ENCODE measurements at regions not wholly inside any gene's neighbourhood (a gene's known extent, or its start where the extent isn't known, plus 50 kb on each side); places are given as distances from the start of the nearest gene placed in this dataset.

DNA sequence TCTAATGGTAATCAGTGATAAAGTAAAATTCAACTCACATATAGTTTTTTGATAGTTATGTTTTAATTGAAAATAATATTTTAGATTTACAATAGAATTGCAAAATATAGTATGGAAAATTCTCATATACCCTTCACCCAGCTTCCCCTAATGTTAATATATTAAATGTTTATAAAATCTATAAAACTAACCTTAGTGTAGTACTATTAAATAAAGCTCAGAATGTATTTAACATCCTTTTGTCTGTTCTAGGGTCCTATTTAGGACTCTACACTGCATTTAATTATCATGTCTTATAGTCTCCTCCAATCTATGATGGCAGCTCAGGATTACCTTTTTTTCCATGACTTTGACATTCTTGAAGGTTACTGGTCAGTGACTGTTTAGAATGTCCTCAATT lies 389.2 kb downstream of the LMX1A start:
- DNase-seq (no peak), ATAC-seq (no peak), FAIRE-seq (no peak)
- Histone ChIP-seq H3K36me3 (no peaks in the 10 kb centered on the region), H3K27me3 (no peaks in the 10 kb centered on the region), H3K4me1 (no peaks in the 10 kb centered on the region), H3K4me3 (no peak overlapping the region), H3K27ac (no peak overlapping the region), H3K9me3 (no peaks in the 10 kb centered on the region)
- intact Hi-C loops (cut with DNase I), result no loop called here
- no peak for TF ChIP-seq CTCF (IDR thresholded peaks at IDR 0.05)

GRCh38 chr1:164961715-164962114 lies 394.8 kb downstream of the LMX1A start:
- H3K27ac ChIP-seq, result no peak overlapping the region
- WGBS, 2 donors, result 71 to 75% methylated on average over 2 of the region's 2 CpGs
- intact Hi-C loops (cut with DNase I), result no loop called here

DNA sequence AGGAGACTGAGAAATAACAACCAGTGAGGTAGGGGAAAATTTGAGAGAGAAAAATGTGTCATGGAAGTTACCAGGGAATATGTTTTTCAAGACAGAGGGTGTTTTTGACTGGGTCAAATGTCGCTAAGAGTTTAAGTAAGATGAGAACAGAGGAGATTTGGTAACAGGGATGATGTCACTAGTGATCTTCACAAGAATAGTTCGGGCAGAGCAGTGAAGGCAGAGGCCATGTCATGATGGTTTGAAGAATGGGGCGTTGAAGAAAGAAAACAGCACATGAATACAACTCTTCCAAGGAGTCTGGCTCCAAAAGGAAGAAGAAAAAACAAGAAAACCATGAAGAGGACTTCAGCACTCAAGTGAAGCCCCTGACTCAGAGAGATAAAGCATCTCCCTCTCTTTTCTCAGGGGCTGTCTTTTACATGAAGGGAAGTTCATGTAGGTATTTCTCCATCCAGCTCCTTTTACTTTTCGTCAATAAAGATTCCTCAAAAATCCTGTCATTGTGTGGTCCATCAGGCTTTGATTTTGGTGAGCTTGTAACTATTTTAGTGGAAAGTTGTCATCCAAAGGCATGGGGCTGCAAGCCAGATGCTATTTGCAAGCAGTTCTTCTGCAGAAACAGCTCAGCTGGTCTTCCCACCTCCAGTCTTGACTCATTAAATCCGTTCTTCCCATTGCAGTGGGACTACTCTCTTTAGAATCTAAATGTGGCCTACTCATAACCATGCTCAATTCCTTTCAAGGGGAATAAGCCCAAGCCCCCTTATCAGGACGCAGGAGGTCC lies 397.3 kb downstream of the LMX1A start:
- intact Hi-C loops (cut with DNase I), result no loop called here
- no peak overlapping the region for H3K4me3 ChIP-seq
- H3K27ac ChIP-seq, result no peak overlapping the region
- ATAC-seq (no peak), DNase-seq (no peak), FAIRE-seq (no peak)
- 66 to 76% methylated on average over 6 of the region's 6 CpGs for WGBS, 2 donors
- no peaks in the 10 kb centered on the region for H3K36me3 ChIP-seq
- TF ChIP-seq CTCF (IDR thresholded peaks at IDR 0.05), result no peak
- H3K27me3 ChIP-seq, result no peaks in the 10 kb centered on the region
- H3K9me3 ChIP-seq, result no peaks in the 10 kb centered on the region
- H3K4me1 ChIP-seq, result no peaks in the 10 kb centered on the region

More at GRCh38 chr1:164961715-164962114, 394.8 kb downstream of the LMX1A start:
- FAIRE-seq (no peak), DNase-seq (no peak), ATAC-seq (no peak)
- H3K4me3 ChIP-seq, result no peak overlapping the region
- H3K9me3 ChIP-seq, result no peaks in the 10 kb centered on the region
- no peaks in the 10 kb centered on the region for H3K27me3 ChIP-seq
- no peaks in the 10 kb centered on the region for H3K4me1 ChIP-seq
- no peaks in the 10 kb centered on the region for H3K36me3 ChIP-seq
- no peak for TF ChIP-seq CTCF (IDR thresholded peaks at IDR 0.05)

DNA sequence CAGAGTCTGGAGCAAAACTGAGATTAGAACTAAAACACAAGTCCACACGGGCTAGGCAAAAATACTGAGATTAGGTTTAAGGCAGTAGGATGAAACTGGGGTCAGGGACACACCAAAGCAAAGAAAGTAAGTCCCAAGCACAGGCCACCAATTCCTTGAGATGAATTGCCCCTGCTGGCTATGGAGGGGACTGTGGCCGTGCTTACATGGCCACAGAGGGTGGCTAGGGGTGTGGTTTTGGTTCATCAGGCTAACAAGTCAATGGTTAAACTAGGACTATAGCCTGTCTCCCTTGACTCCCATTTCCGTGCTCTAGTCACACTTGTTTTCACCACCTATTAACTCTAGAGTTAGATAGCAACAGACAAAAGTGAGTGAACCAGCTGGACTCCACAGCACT lies 394.8 kb downstream of the PBX1 start:
- H3K27me3 ChIP-seq, result no peaks in the 10 kb centered on the region
- no peaks in the 10 kb centered on the region for H3K4me1 ChIP-seq
- 49 to 50% methylated on average over 3 of the region's 3 CpGs for WGBS, 2 donors
- intact Hi-C loops (cut with DNase I), result no loop called here
- ATAC-seq (peak in 1 of 4 donors; percentile 58), FAIRE-seq (no peak), DNase-seq (no peak)
- no peaks in the 10 kb centered on the region for H3K9me3 ChIP-seq
- no peak overlapping the region for H3K4me3 ChIP-seq
- H3K27ac ChIP-seq, result no peak overlapping the region
- TF ChIP-seq CTCF (IDR thresholded peaks at IDR 0.05), result no peak
- no peaks in the 10 kb centered on the region for H3K36me3 ChIP-seq

GRCh38 chr1:164953098-164953497 lies 394.1 kb downstream of the PBX1 start:
- no peak for TF ChIP-seq CTCF (IDR thresholded peaks at IDR 0.05)
- H3K4me1 ChIP-seq, result no peaks in the 10 kb centered on the region
- DNase-seq (no peak), ATAC-seq (no peak), FAIRE-seq (no peak)
- no peaks in the 10 kb centered on the region for H3K9me3 ChIP-seq
- H3K27ac ChIP-seq, result no peak overlapping the region
- no peaks in the 10 kb centered on the region for H3K36me3 ChIP-seq
- H3K27me3 ChIP-seq, result no peaks in the 10 kb centered on the region
- WGBS, 2 donors, result 62 to 82% methylated on average over 1 of the region's 1 CpG
- H3K4me3 ChIP-seq, result no peak overlapping the region
- intact Hi-C loops (cut with DNase I), result no loop called here

Measured in pancreas (tissue), 10 donors.